Lower leg skin (tissue), 4 donors: ENCODE measurements at regions not wholly inside any gene's neighbourhood (a gene's known extent, or its start where the extent isn't known, plus 50 kb on each side); places are given as distances from the start of the nearest gene placed in this dataset.

ENCODE experiments used
- DNase-seq, 2 donors: peaks; one replicate each; pipeline ENCODE4 v3.0.0-alpha.2; 2019; ENCODE audit warnings: low spot score in 2 of 2
- H3K4me3 ChIP-seq: fragments of 200-600 bp; sonication (generic); 2 replicates; pipeline ENCODE4 v1.5.1; 2017; ENCODE audit warnings: mild to moderate bottlenecking, low read depth; ENCODE audit not compliant: poor library complexity, severe bottlenecking
- CTCF ChIP-seq, 3 donors: fragments of 450-650 bp; IDR thresholded peaks; one replicate each; pipeline ENCODE4 v1.5.1; 2016; ENCODE audit warnings: antibody characterized with exemption in 3 of 3, mild to moderate bottlenecking in 3 of 3, moderate library complexity in 2 of 3
- POLR2A ChIP-seq, 2 donors: fragments of 450-650 bp; IDR thresholded peaks; one replicate each; pipeline ENCODE4 v1.6.1; 2016 to 2017; ENCODE audit warnings: antibody characterized with exemption in 2 of 2, mild to moderate bottlenecking in 1 of 2, moderate library complexity in 1 of 2
- WGBS, 2 donors: methylation state at CpG; one replicate each; pipeline ENCODE4 v1.1.5; 2018; 5-methylcytosine and 5-hydroxymethylcytosine counted together
- intact Hi-C: fragments of 100-400 bp; cut with DNase I; formaldehyde crosslinking; loops from one replicate; pipeline ENCODE4 v1.15.0; 2023; ENCODE audit warnings: low total_unique reads

GRCh38 chr22:44615146-44615545 is 86.9 kb upstream of the PRR5 start:
- H3K4me3 ChIP-seq, result no peak overlapping the region
- 95% methylated on average over 16 of the region's 16 CpGs for WGBS, 2 donors
- DNase-seq, result no peak
- TF ChIP-seq CTCF (IDR thresholded peaks at IDR 0.05), result no peak
- no peak for TF ChIP-seq POLR2A (IDR thresholded peaks at IDR 0.05)
- intact Hi-C loops, result no loop called here

- WGBS, 2 donors, result 51 to 78% methylated on average over 2 of the region's 2 CpGs
- no peak for TF ChIP-seq CTCF (IDR thresholded peaks at IDR 0.05)
- no peak for TF ChIP-seq POLR2A (IDR thresholded peaks at IDR 0.05)
- intact Hi-C loops, result no loop called here
- no peak for DNase-seq
- no peak overlapping the region for H3K4me3 ChIP-seq
Observed at GRCh38 chr22:44613196-44613595, 88.8 kb upstream of the PRR5 start.

GRCh38 chr22:44611880-44612496 is 90.0 kb upstream of the PRR5 start:
- WGBS, 2 donors, result 83 to 89% methylated on average over 2 of the region's 2 CpGs
- DNase-seq, result no peak
- no peak for TF ChIP-seq POLR2A (IDR thresholded peaks at IDR 0.05)
- no peak for TF ChIP-seq CTCF (IDR thresholded peaks at IDR 0.05)
- no peak overlapping the region for H3K4me3 ChIP-seq
- intact Hi-C loops, result no loop called here

GRCh38 chr22:44610071-44610470 is 91.9 kb upstream of the PRR5 start:
- no peak overlapping the region for H3K4me3 ChIP-seq
- DNase-seq, result no peak
- WGBS, 2 donors, result 76 to 79% methylated on average over 7 to 8 of the region's 8 CpGs
- TF ChIP-seq POLR2A (IDR thresholded peaks at IDR 0.05), result no peak
- no peak for TF ChIP-seq CTCF (IDR thresholded peaks at IDR 0.05)
- intact Hi-C loops, result no loop called here

GRCh38 chr22:44609400-44609988 is 92.5 kb upstream of the PRR5 start:
- H3K4me3 ChIP-seq, result no peak overlapping the region
- TF ChIP-seq POLR2A (IDR thresholded peaks at IDR 0.05), result no peak
- no peak for TF ChIP-seq CTCF (IDR thresholded peaks at IDR 0.05)
- DNase-seq, result no peak
- intact Hi-C loops, result no loop called here
- 52 to 72% methylated on average over 9 to 12 of the region's 12 CpGs for WGBS, 2 donors
